Stimulated activated CD8-positive, alpha-beta memory T cell treated with anti-CD3 and anti-CD28 coated beads, Interleukin-7, amount 100 ng/mL, for 4 hours (primary cell): ENCODE measurements at regions not wholly inside any gene's neighbourhood (a gene's known extent, or its start where the extent isn't known, plus 50 kb on each side); places are given as distances from the start of the nearest gene placed in this dataset.

ENCODE experiments used
- DNase-seq, 2 donors: peaks; one replicate each; pipeline ENCODE4 v3.0.0-alpha.2; 2020; ENCODE audit warnings: low read depth in 2 of 2

- no peak for DNase-seq
These were observed 101.2 kb upstream of the STXBP6 start for GRCh38 chr14:25150934-25151790.

- DNase-seq = no peak
These were observed 100.5 kb upstream of the STXBP6 start for GRCh38 chr14:25150401-25150800.

- DNase-seq = no peak
These were observed 90.5 kb upstream of the STXBP6 start for GRCh38 chr14:25140411-25140810.

- no peak for DNase-seq
These were observed 86.9 kb upstream of the STXBP6 start for GRCh38 chr14:25136811-25137210.

GRCh38 chr14:25134184-25134583 is 84.2 kb upstream of the STXBP6 start:
- no peak for DNase-seq

- peak in 1 of 2 donors; percentile 7 for DNase-seq
These were observed 82.9 kb upstream of the STXBP6 start for GRCh38 chr14:25132732-25133422.

GRCh38 chr14:25132094-25132493 is 82.1 kb upstream of the STXBP6 start:
- no peak for DNase-seq

GRCh38 chr14:25122843-25123242 is 72.9 kb upstream of the STXBP6 start:
- DNase-seq = no peak

GRCh38 chr14:25122211-25122610 is 72.3 kb upstream of the STXBP6 start:
- no peak for DNase-seq

- DNase-seq = no peak
These were observed 71.6 kb upstream of the STXBP6 start for GRCh38 chr14:25121337-25122129.

GRCh38 chr14:25120261-25120660 is 70.3 kb upstream of the STXBP6 start:
- no peak for DNase-seq

GRCh38 chr14:25118671-25119070 is 68.7 kb upstream of the STXBP6 start:
- DNase-seq = no peak

- no peak for DNase-seq
These were observed 67.4 kb upstream of the STXBP6 start for GRCh38 chr14:25117342-25117741.

- no peak for DNase-seq
These were observed 66.7 kb upstream of the STXBP6 start for GRCh38 chr14:25116607-25117006.

- no peak for DNase-seq
These were observed 63.4 kb upstream of the STXBP6 start for GRCh38 chr14:25113394-25113793.

- DNase-seq = no peak
These were observed 61.2 kb upstream of the STXBP6 start for GRCh38 chr14:25111061-25111601.

- no peak for DNase-seq
These were observed 60.2 kb upstream of the STXBP6 start for GRCh38 chr14:25110106-25110505.

GRCh38 chr14:25108959-25109358 is 59.0 kb upstream of the STXBP6 start:
- no peak for DNase-seq

GRCh38 chr14:25108291-25108690 is 58.3 kb upstream of the STXBP6 start:
- DNase-seq = no peak

GRCh38 chr14:25103820-25104219 is 53.9 kb upstream of the STXBP6 start:
- DNase-seq = no peak

- DNase-seq = no peak
These were observed 53.3 kb upstream of the STXBP6 start for GRCh38 chr14:25103271-25103670.

GRCh38 chr14:25102788-25103187 is 52.8 kb upstream of the STXBP6 start:
- no peak for DNase-seq
